HS-5 (cell line): ENCODE measurements at regions not wholly inside any gene's neighbourhood (a gene's known extent, or its start where the extent isn't known, plus 50 kb on each side); places are given as distances from the start of the nearest gene placed in this dataset.

ENCODE experiments used
- DNase-seq: peaks from one replicate; pipeline ENCODE4 v3.0.0-alpha.2; 2012; ENCODE audit warnings: low read depth

GRCh38 chr2:137824501-137824900, 139.8 kb upstream of the HNMT start:
- DNase-seq, result no peak

DNA sequence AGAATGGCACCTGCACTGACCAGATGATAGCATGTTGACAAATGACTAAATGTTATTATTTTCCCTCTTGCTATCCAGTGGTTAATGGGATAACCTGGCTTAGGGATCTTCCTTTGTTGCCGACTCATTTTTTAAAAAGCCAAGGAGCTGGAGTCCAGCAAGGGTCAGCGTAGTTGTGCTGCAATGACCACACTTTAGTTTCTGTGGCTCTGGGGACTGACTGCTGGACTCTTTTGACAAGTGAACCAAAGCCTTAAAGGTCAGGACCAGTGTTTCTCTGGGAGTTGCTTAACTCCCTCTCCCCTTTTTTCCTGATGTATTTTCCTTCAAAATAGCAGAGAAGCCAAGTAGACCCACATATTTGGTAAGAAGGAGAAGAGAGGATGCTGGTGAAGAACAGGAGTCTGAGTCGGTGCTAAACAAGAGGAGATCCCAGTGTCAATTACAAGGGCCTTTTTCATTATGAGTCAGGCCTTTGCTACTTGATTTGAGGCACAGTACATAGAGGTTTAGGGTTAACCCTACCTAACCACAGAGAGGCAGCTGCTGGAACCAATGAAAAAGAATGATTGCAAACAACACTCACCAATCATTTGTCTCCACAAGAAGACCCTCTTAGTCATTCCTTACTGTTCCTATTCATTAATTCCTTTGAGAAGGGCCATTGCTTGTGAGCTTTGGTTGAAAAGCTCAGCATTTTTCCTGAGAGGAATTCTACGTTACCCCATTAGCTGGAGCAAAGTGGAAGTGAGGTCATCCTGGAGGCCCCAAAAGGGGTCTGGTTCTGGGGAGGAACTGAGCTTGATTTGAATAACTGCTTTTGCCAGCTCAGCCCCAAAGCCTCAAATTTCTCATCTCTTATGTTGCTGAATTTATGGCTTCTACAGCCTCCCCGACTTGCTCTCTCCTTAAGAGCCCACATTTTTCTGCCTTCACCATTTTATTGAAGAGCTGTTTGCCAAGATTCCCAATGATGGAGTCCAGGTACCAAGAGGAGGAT, 137.6 kb upstream of the HNMT start:
- DNase-seq, result no peak

DNA sequence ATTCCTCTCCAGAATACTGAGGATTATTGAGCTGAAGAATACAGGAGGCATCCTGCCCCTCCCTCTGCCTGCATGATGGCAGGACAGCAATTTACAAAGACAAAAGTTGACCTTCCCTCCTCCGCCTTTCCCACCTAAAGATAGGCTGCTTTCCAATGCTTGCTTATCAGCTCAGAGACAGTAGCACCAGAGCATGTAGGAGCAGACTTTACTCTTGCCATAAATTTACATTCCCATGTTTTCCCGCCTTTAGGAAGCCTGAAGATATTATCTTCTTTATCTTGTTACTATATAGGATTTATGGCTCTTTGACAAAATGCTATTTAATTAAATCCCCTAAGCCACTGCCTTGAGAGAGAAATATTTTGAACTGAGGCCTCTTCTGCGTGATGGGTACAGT, 135.6 kb upstream of the HNMT start:
- no peak for DNase-seq

GRCh38 chr2:137829251-137829650, 135.0 kb upstream of the HNMT start:
- DNase-seq, result no peak

GRCh38 chr2:137834760-137835379, 129.4 kb upstream of the HNMT start:
- DNase-seq, result no peak

DNA sequence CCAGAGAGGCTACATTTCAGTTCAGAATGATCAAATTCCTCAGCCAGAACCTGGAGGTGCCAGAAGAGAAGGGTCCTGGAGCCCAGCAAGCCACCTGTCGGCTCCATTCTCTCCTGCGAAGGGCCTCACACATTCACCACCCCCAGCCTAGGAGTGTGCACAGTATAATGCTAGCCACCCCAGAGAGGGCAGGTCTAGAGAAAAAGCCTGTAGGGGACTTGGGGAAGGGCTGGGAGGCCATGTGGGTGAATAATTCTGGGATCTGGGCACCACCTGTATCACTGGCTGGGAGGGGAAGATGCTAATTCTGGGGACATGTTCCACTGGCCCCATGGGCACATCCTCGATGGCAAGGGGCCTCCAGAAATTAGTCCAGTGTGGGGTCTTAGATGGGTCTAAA, 127.6 kb upstream of the HNMT start:
- DNase-seq, result no peak

DNA sequence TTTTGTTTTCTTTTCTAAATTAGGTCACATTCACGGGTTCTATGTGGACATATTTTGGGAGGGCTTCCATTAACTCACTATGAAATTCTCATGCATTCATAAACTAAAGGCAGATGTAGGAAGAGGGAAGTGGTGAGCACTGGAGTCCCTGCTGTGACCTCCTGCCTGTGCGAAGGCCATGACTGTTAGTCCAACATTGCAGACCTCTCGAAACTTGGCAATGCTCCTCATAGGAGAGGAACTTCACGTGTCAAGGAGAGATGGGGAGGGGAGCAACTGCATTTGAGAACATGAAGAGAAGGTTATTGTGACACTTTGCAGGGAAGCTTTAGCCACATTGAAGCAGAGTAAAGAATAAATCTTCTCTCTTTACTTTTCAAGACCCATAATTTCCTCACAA, 126.4 kb upstream of the HNMT start:
- no peak for DNase-seq

GRCh38 chr2:137838255-137839092, 125.8 kb upstream of the HNMT start:
- DNase-seq, result peak; percentile 42

DNA sequence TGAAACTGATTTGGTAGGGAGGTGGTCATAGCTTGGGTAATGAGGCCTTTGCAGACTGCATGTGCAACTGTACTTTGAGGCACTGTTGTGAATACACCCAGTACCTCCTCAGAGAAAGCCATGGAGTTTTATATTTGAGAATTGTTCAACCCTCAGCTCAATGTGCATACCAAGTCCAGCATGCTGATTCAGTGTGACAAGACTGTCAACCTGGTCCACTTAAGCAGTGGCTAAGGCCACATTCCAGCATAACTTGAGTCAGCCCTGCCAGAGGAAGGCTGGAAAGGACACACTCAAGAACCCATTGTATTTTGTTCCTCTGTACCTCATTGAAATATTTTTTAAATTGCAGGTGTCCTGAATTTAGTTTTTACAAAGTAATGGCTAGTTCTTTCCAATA, 121.8 kb upstream of the HNMT start:
- DNase-seq, result no peak

- no peak for DNase-seq
Measured at GRCh38 chr2:137842952-137843351, 121.3 kb upstream of the HNMT start.

DNA sequence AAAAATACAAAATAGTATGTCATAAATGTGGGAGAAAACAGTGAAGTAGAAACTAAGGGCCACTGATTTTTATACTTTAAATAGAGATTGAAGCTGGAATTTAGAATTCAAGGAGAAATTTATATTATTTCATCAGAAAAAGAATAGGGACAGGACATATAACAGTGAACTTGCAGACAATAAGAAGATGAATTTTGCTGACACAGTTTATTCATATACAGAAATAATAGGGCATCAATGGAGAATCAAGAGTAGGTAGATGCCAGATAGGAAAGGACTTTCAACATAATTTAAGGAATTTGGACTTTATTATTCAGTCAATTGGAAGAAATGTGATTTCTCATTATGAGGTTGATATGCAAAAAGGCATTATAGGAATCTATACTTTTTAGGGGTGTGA, 118.9 kb upstream of the HNMT start:
- DNase-seq, result no peak

DNA sequence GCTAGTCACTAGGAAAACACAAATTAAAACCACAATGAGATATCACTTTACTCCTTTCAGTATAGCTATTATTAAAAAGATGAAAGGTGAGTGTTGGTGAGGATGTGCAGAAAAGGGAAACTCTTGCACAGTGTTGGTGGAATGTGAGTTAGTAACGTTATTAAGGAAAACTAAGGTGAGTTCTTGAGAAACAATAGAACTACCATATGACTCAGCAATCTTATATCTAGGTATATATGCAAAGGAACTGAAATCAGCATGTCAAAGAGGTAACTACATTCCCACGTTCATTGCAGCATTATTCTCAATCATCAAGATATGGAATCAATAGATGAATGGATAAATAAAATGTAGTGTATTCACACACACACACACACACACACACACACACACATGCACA, 117.3 kb upstream of the HNMT start:
- DNase-seq, result no peak

- DNase-seq, result no peak
Measured at GRCh38 chr2:137847443-137847842, 116.8 kb upstream of the HNMT start.

DNA sequence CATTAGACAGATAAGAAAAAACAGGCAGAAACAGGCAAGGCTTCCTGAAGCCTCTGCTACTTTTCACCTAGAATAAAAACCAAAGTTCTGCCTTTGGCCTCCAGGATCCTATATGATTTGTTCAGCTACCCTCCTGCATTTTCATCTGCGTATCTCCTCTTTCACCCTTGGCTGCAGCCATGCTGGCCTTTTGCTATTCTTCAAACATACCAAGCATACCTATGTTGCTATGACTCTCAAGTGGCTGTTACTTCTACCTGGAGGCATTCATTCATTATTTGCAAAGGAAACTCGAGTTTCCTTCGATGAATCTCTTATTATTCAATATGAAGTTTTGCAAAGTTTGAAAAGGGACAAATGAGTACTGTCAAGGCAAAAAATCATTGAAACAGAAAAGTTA, 106.4 kb upstream of the HNMT start:
- DNase-seq, result no peak

DNA sequence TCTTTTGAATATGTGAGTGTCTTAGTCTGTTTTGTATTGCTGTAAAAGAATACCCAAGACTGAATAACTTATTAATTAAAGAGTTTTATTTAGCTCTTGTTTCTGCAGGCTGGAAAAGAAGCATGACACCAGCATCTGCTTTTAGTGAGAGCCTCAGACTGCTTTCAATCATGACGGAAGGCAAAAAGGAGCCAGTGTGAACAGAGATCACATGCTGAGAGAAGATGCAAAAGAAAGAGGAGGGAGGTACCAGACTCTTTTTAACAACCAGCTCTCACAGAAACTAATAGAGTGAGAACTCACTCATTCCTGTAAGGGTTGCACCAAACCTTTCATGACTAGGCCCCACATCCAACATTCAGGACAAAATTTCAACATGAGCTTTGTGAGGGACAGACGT, 101.6 kb upstream of the HNMT start:
- no peak for DNase-seq

DNA sequence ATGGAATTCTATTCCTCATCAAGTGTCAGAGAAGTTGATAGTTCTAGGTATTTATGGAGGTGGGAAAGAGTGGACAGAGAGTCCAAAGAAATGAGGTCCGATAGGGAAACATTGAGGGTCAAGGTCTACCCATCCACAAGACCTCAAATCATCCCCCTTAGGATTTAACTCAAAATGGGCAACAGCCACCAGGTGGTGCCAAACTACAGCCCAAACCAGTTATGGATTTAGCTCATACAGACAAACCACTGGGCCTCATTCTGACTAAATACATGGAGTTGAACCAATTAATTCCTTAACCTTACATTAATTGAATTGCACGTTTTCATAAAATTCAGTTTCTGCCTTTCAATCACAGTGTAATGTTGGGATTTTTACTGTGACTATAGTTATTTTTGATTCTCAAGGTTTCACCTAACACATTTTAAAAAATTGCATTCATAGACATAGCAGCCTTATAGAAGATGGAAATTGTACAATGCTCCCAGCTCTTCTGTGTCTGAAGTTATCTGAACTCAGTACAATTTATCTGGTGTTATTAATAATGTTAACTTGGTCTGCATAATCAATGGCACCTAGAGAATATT, 98.2 kb upstream of the HNMT start:
- DNase-seq, result peak; percentile 26

DNA sequence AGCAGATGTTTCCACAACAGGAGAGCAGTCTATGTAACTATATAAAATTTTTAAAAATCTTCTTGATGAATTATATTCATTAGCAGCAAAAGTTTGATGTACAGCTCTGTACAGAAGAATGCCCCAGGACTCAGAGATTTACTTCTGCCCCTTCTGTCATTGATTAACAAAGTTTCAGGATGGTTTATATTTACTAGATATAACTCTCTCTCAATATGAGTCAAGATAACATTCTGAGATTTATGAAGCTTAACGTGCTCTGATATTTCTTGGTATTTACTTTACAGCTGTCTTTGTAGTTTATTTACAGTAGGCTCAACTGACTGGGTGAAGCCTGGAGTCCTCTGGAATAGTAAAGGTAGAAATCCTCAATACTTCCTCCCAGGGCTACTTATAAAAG, 93.6 kb upstream of the HNMT start:
- no peak for DNase-seq

DNA sequence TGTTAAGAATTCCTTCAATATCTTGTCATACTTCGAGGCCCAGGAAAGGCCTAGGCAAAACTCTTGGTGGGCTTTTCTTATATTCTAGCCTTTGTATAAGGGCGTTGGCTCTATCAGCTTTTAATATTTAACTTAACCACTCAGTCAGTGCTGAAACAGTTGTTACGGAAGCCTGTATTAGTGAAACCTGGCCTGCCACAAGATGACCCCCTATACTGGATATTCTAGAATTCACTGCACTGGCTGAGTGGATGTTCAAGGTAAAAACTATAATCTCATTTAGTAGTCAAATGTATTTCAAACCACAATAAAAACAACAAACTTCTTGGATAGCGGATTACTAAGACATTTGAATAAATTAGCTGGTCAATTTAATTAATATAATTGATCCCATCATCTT, 91.7 kb upstream of the HNMT start:
- DNase-seq, result no peak

DNA sequence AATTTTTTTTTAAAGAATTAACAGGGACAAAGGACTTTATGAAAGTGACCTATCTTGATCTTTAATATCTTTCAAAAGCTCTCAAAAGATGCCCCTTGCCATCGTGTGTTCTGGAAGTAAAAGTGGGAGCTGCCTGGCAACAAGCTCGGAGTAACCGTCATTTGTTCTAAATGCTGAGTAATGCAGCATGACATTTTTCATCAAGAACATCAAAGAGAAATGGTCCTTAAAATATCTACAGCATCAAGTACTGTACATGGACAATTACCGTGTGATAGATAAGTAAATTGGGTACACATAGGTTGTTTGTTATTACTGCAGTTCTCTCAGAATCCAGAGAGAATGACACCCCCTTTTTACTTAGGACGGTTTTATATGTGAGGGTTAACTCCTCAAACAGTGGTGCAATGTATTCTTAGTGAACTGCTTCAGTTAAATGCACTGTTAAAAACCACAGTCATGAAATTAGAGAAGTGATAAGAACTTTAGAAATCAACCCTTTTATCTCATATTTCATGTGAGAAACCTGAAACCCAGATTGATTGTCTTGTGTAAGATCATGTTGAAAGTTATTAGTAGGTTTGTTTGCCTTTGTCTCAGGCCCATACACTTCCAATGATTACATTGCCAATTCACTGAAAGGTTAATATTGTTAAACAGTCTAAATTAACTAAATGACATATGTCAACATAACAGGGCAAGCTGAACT, 90.6 kb upstream of the HNMT start:
- DNase-seq, result no peak

DNA sequence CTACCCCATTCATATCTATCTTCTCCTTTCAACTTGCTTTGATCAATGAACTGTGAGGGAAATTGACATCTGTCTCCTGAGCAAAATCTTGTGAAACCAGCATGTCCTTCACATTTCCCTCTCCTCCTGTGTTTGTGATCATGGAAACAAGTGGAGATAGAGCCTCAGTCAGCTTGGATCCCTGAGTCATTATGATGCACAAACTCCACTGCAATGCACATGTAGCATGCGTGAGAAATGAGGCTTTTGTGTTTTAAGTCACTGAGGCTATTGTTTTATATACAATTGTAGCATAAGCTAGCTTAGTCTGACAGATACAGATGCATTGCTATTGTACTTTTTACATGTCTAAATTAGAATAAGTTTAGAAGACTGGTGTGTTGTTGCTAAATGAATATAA, 85.2 kb upstream of the HNMT start:
- no peak for DNase-seq

- no peak for DNase-seq
Measured at GRCh38 chr2:137881711-137882110, 82.6 kb upstream of the HNMT start.
